CD4-positive, alpha-beta T cell treated with Interleukin-6 for 4 hours (primary cell): ENCODE measurements at regions not wholly inside any gene's neighbourhood (a gene's known extent, or its start where the extent isn't known, plus 50 kb on each side); places are given as distances from the start of the nearest gene placed in this dataset.
"Not testable (repeated sequence)": the region's sequence is repeated elsewhere in the genome, so short reads cannot be mapped to it uniquely, and the experiment has no call there.

ENCODE experiments used
- DNase-seq: peaks from one replicate; pipeline ENCODE4 v3.0.0-alpha.2; 2020; ENCODE audit warnings: mixed read lengths

GRCh38 chr9:66837242-66837937 lies 63.1 kb upstream of the ZNF658 start:
- DNase-seq, result not testable (repeated sequence)
